ENCODE measurements at regions not wholly inside any gene's neighbourhood (a gene's known extent, or its start where the extent isn't known, plus 50 kb on each side); places are given as distances from the start of the nearest gene placed in this dataset.

DNA sequence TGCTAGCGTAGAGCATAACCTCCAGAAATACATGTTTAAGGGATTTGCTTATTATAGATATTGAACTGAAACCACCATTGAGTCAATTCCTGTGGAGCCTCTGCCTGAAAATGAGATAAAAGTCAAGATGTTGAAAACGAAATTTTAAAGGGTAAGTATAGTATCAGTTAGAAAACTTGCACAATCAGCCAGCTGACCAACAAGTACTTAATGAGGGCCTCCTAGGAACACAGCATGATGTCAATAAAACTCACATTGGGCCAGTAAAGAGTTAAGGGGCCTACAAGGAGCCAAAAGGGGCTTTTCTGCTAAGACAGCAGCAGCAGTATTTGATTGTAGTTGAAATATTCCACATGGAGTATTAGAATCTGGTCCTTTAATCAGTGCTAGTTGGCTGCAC is 314.1 kb upstream of the PPARGC1A start:
- H3K4me2 ChIP-seq (ENCODE audit: insufficient read depth in 1 of 2, low read depth in 2 of 2, low read length in 2 of 2) = no peak overlapping the region
- H4K20me1 ChIP-seq (replicated peaks in 1 of 2; ENCODE audit: control insufficient read depth in 1 of 2, insufficient read depth in 2 of 2, low read length in 2 of 2) = no peaks in the 10 kb centered on the region
- no peak overlapping the region for H2AK5ac ChIP-seq (ENCODE audit: low read depth, low read length)
- H3K27ac ChIP-seq (ENCODE audit: low read depth, low read length) = no peak overlapping the region
- no peaks in the 10 kb centered on the region for H3K23me2 ChIP-seq (ENCODE audit: low read depth, low read length)
- ChIA-PET CTCF (ENCODE audit: partially characterized antibody) (no interaction called here), POLR2A (ENCODE audit: partially characterized antibody) (no interaction called here)
- no peaks in the 10 kb centered on the region for H3K79me1 ChIP-seq (ENCODE audit: low read depth, low read length)
- 75% methylated on average over 2 of the region's 2 CpGs; no CpG with 5 or more reads in 1 of the 2 experiments for WGBS, 2 experiments (ENCODE audit: extremely low coverage in 1 of 2, insufficient coverage in 1 of 2, insufficient read length in 1 of 2, insufficient replicate concordance in 2 of 2, low coverage in 1 of 2, low lambda C conversion rate in 2 of 2, missing lambda C conversion rate in 1 of 2)
- no peak overlapping the region for H3K9ac ChIP-seq (replicated peaks in 1 of 4; ENCODE audit: extremely low read depth in 1 of 4, low read depth in 3 of 4, low read length in 3 of 4)
- no peak overlapping the region for H3K14ac ChIP-seq (ENCODE audit: insufficient read length)
- no peak overlapping the region for H2BK120ac ChIP-seq (replicated peaks; ENCODE audit: low read depth, low read length)
- H2BK20ac ChIP-seq (ENCODE audit: low read length) = no peak overlapping the region
- H2BK5ac ChIP-seq (ENCODE audit: low read depth, low read length) = no peak overlapping the region
- TF ChIP-seq SIRT6 (IDR thresholded peaks at IDR 0.05; ENCODE audit: low read length) (no peak), SP1 (IDR thresholded peaks at IDR 0.05; ENCODE audit: low read depth, low read length) (no peak), ATF3 (IDR thresholded peaks at IDR 0.05; ENCODE audit: insufficient read depth, low read depth, low read length) (no peak), POU5F1 (IDR thresholded peaks at IDR 0.05; ENCODE audit: low read depth, low read length) (no peak), GTF2F1 (IDR thresholded peaks at IDR 0.05; ENCODE audit: borderline replicate concordance, low read depth, low read length) (no peak), KDM5A (IDR thresholded peaks at IDR 0.05; ENCODE audit: low read length) (no peak), CEBPB (IDR thresholded peaks at IDR 0.05; ENCODE audit: low read depth, low read length) (peak; percentile 46; the same call in 1 of the 2 replicates)
- TF ChIP-seq, protein P1, sequence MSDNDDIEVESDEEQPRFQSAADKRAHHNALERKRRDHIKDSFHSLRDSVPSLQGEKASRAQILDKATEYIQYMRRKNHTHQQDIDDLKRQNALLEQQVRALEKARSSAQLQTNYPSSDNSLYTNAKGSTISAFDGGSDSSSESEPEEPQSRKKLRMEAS (IDR thresholded peaks at IDR 0.05) = no peak
- no peak overlapping the region for H4K5ac ChIP-seq (ENCODE audit: insufficient read length, low read depth, low read length)
- no peak overlapping the region for H3K56ac ChIP-seq (replicated peaks; ENCODE audit: insufficient read length, low read depth, low read length)
- no peak for FAIRE-seq
- no peak for DNase-seq (ENCODE audit: low read depth in 1 of 2, low spot score in 2 of 2)
- no peak overlapping the region for H4K91ac ChIP-seq (replicated peaks; ENCODE audit: insufficient read length, low read length)
- H3K9me3 ChIP-seq (ENCODE audit: insufficient read depth in 2 of 2, low read depth in 1 of 2, low read length in 1 of 2) = no peaks in the 10 kb centered on the region
- H3K27me3 ChIP-seq (replicated peaks in 1 of 4; ENCODE audit: control insufficient read depth in 3 of 4, extremely low read depth in 1 of 4, insufficient read depth in 3 of 4, low read length in 3 of 4) = no peaks in the 10 kb centered on the region
- no peak overlapping the region for H3K4me3 ChIP-seq (ENCODE audit: extremely low read depth in 1 of 4, insufficient read depth in 2 of 4, low read depth in 3 of 4, low read length in 4 of 4)
- H3K79me2 ChIP-seq (ENCODE audit: control insufficient read depth in 1 of 2, insufficient read depth in 2 of 2, low read length in 2 of 2) = no peaks in the 10 kb centered on the region
- no peak overlapping the region for H2BK15ac ChIP-seq (ENCODE audit: low read length)
- no peak overlapping the region for H3K4ac ChIP-seq (replicated peaks; ENCODE audit: insufficient read length, low read depth, low read length)
- no peak overlapping the region for H4K8ac ChIP-seq (ENCODE audit: extremely low read depth, insufficient read depth, low read length)
- H3K36me3 ChIP-seq (ENCODE audit: control insufficient read depth in 2 of 4, insufficient read depth in 4 of 4, low read length in 3 of 4) = no peaks in the 10 kb centered on the region
- no peak overlapping the region for H3K23ac ChIP-seq (ENCODE audit: insufficient read length)
- H3K4me1 ChIP-seq (replicated peaks in 1 of 4; ENCODE audit: control insufficient read depth in 3 of 4, insufficient read depth in 4 of 4, low read length in 3 of 4) = peaks cover 0 to 5% (median under 1%) of the 10 kb centered on the region in 4 experiments; a peak in 1 of 7 replicates
- no peak overlapping the region for H3K18ac ChIP-seq (ENCODE audit: extremely low read depth, low read length)
- H2AFZ ChIP-seq (ENCODE audit: low read length) = no peak overlapping the region
- H2BK12ac ChIP-seq (ENCODE audit: low read depth, low read length) = no peak overlapping the region
